ENCODE measurements at regions not wholly inside any gene's neighbourhood (a gene's known extent, or its start where the extent isn't known, plus 50 kb on each side); places are given as distances from the start of the nearest gene placed in this dataset.

GRCh38 chr13:38494445-38494844 lies 144.8 kb downstream of the UFM1 start (continued):
- TF ChIP-seq NFYB (CRISPR knock-in tag; conservative IDR thresholded peaks at IDR 0.05; ENCODE audit: low read depth): no peak
- TF ChIP-seq ATF2 (CRISPR knock-in tag; IDR thresholded peaks at IDR 0.05; ENCODE audit: borderline replicate concordance, low read depth): no peak

GRCh38 chr13:38496917-38497316 lies 147.3 kb downstream of the UFM1 start:
- CTCF ChIA-PET: no interaction called here
- H3K9me3 Mint-ChIP-seq: peaks cover 14% of the 10 kb centered on the region
- TF ChIP-seq AFF4 (CRISPR knock-in tag; IDR thresholded peaks at IDR 0.05; ENCODE audit: borderline replicate concordance): no peak
- TF ChIP-seq IRF1 (CRISPR knock-in tag; IDR thresholded peaks at IDR 0.05): no peak
- TF ChIP-seq TP53 (CRISPR knock-in tag; IDR thresholded peaks at IDR 0.05): no peak
- TF ChIP-seq ZNF281 (CRISPR knock-in tag; IDR thresholded peaks at IDR 0.05): no peak
- no peak for TF ChIP-seq NR1H2 (CRISPR knock-in tag; IDR thresholded peaks at IDR 0.05)
- no peak for TF ChIP-seq KAT7 (CRISPR knock-in tag; IDR thresholded peaks at IDR 0.05; ENCODE audit: borderline replicate concordance)
- TF ChIP-seq PRDM15 (CRISPR knock-in tag; IDR thresholded peaks at IDR 0.05): no peak
- TF ChIP-seq PRRX2 (CRISPR knock-in tag; IDR thresholded peaks at IDR 0.05): no peak
- no peak for TF ChIP-seq GTF2I (CRISPR knock-in tag; conservative IDR thresholded peaks at IDR 0.05)
- TF ChIP-seq ATF1 (CRISPR knock-in tag; IDR thresholded peaks at IDR 0.05): no peak
- TF ChIP-seq OVOL2 (CRISPR knock-in tag; IDR thresholded peaks at IDR 0.05; ENCODE audit: borderline replicate concordance): no peak
- TF ChIP-seq RORB (CRISPR knock-in tag; IDR thresholded peaks at IDR 0.05): no peak
- no peak for TF ChIP-seq NFATC4 (CRISPR knock-in tag; IDR thresholded peaks at IDR 0.05)
- no peak for TF ChIP-seq CTCF (IDR thresholded peaks at IDR 0.05)
- no peak for TF ChIP-seq IRF2 (CRISPR knock-in tag; IDR thresholded peaks at IDR 0.05; ENCODE audit: borderline replicate concordance, low read depth)
- TF ChIP-seq HMGXB4 (CRISPR knock-in tag; IDR thresholded peaks at IDR 0.05): no peak
- no peak for TF ChIP-seq NR3C1 (CRISPR knock-in tag; conservative IDR thresholded peaks at IDR 0.05; ENCODE audit: low read depth)
- TF ChIP-seq ATF2 (CRISPR knock-in tag; IDR thresholded peaks at IDR 0.05; ENCODE audit: borderline replicate concordance, low read depth): no peak
- no peaks in the 10 kb centered on the region for H3K36me3 Mint-ChIP-seq
- no peak overlapping the region for H3K27ac Mint-ChIP-seq
- no peaks in the 10 kb centered on the region for H3K27me3 Mint-ChIP-seq (ENCODE audit: low read depth)
- H3K4me3 Mint-ChIP-seq: no peak overlapping the region
- DNase-seq (ENCODE audit: low spot score) (no peak), ATAC-seq (no peak)
- POLR2A ChIA-PET: no interaction called here
- H3K4me1 Mint-ChIP-seq: no peaks in the 10 kb centered on the region
